ENCODE measurements at regions not wholly inside any gene's neighbourhood (a gene's known extent, or its start where the extent isn't known, plus 50 kb on each side); places are given as distances from the start of the nearest gene placed in this dataset.
A peak's percentile ranks its signal among the peaks of the same experiment; 100 is the strongest.
"Not testable (repeated sequence)": the region's sequence is repeated elsewhere in the genome, so short reads cannot be mapped to it uniquely, and the experiment has no call there.

- no peak for DNase-seq
These were observed 157.2 kb upstream of the RREB1 start for GRCh38 chr6:6950373-6951145.

- no peak for DNase-seq
These were observed 156.4 kb upstream of the RREB1 start for GRCh38 chr6:6951355-6951754.

GRCh38 chr6:6952484-6952883 lies 155.3 kb upstream of the RREB1 start:
- DNase-seq = no peak

GRCh38 chr6:6952927-6953326 lies 154.8 kb upstream of the RREB1 start:
- not testable (repeated sequence) for DNase-seq

GRCh38 chr6:6960571-6961251 lies 147.1 kb upstream of the RREB1 start:
- peak in 1 of 3 experiments; percentile 6 for DNase-seq

DNA sequence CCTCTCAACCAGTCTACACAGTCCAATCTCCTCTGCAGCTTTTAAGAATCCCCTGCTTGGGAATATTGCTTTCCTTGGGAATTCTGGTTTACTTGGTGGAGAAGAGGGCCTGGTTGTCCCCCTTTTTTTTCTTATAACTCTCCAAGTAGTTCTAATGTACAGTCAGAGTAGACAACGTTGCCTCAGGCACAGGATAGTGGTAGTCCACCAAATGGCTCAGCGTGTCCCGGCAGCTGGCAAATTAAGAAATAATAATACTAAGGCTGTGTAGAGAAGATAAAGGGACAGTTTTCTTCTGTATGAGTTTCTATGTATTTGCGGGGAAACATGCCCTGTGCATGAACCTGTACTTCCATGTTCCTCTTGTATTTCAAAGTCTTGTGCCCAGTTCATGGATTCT lies 145.7 kb upstream of the RREB1 start:
- no peak for DNase-seq

- no peak for DNase-seq
These were observed 145.1 kb upstream of the RREB1 start for GRCh38 chr6:6962699-6963098.

DNA sequence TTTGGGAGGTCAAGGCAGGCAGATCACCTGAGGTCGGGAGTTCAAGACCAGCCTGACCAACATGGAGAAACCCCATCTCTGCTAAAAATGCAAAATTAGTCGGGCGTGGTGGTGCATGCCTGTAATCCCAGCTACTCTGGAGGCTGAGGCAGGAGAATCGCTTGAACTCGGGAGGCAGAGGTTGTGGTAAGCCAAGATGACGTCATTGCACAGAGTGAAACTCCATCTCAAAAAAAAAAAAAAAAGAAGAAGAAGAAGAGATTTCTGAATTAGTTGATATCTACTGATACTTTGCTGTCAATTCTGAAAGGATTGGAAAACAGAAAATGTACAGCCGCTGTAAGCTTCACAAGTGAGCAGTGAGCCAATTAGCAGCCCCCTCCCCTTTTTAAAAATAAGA lies 144.4 kb upstream of the RREB1 start:
- DNase-seq = not testable (repeated sequence)

- no peak for DNase-seq
These were observed 143.1 kb upstream of the RREB1 start for GRCh38 chr6:6964675-6965074.

DNA sequence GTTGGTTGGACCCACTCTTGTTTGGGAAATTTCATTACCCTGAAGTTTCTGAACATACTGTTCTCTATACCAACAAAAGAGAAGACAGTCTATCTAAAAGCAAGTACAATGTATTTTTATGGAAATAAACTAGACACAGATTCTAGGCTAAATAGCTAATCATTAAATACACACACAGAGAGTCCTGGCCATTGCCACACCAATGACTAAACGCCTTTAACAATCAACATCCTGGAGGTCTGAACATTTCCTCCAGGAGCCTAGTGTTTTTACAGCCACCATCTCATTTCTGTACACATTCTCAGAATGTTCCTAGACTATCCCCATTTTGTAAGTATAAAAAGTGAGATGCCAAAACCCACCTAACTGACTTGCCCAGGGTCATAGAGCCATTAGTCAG lies 141.6 kb upstream of the RREB1 start:
- no peak for DNase-seq

- no peak for DNase-seq
These were observed 141.2 kb upstream of the RREB1 start for GRCh38 chr6:6966569-6966968.

- no peak for DNase-seq
These were observed 139.4 kb upstream of the RREB1 start for GRCh38 chr6:6968357-6968730.

DNA sequence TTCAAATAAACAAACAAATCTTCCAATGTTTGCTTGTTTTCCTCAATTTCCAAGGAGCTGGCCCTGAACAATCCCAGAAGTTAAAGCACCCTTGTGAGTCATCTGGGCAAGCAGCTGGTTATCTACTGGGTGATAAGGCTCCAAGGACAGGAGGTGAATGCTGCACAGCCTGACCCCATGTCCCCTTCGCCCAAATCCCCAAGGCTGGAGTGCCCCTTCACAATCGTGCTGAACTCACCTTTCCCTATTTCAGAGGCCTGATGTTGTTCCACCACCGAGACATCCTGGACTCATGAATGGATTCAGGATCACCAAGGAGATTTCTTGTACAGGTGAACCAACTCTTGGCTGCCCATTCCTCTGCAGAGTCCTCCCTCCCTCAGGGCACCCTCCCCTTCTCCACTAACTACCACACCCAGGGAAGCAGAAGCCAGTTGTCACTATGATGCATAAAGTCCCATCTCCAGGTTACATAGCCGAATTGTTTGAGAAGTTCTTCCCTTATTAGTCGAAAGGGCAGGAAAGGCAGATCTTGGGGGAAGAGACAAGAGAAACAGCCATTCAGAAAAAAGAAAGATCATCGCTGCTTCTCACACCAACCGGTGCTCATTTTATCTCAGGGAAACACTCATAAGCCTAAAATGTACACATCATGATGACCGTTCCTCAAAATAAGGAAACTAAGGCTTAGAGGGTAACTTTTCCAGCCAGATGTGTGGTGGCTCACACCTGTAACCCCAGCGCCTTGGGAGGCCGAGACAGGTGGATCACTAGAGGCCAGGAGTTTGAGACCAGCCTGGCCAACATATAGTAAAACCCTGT lies 138.8 kb upstream of the RREB1 start:
- DNase-seq = no peak

- DNase-seq = peak; percentile 19 to 70 (median 27)
These were observed 138.0 kb upstream of the RREB1 start for GRCh38 chr6:6969761-6970223.

GRCh38 chr6:6970851-6971250 lies 136.9 kb upstream of the RREB1 start:
- no peak for DNase-seq

GRCh38 chr6:6971369-6971768 lies 136.4 kb upstream of the RREB1 start:
- no peak for DNase-seq

DNA sequence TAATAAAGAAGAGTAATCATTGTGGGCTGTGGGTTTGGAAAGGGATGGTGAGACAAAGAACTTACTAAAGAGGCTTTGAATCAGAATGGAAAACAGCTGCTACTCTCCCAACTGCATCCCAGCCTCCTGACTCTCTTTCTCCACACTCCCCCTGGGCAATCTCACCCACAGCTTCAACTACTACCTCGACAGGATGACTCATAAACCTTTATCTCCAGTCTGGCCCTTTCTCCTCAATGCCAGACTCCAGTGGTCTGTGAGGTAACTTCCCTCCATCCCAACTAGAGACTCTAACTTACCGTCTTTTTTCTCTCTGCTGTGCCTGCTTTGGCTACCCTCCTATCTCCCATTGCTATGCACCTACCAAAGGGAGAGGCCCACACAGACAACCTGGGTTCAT lies 135.3 kb upstream of the RREB1 start:
- no peak for DNase-seq

DNA sequence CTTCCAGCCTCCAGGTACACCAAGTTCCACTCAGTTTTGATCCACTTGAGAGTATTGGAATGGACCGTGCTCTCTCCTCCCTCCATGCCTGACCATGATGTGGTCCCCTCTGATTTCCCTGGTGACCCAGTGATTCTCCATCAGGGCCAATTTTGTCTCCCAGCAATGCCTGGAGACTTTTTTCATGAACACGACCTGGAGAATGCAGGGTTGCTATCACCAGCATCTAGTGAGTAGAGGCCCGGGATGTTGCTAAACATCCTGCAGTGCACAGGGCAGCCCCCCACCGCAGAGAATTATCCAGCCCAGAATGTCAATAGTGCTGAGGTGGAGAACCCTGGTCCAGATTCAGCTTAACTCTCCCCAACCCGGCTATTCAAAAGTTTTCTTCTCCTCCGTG lies 134.0 kb upstream of the RREB1 start:
- no peak for DNase-seq

GRCh38 chr6:6975459-6976111 lies 132.2 kb upstream of the RREB1 start:
- DNase-seq = peak in 1 of 3 experiments; percentile 40

GRCh38 chr6:6976193-6976592 lies 131.6 kb upstream of the RREB1 start:
- DNase-seq = no peak

GRCh38 chr6:6978731-6979130 lies 129.0 kb upstream of the RREB1 start:
- DNase-seq = no peak

DNA sequence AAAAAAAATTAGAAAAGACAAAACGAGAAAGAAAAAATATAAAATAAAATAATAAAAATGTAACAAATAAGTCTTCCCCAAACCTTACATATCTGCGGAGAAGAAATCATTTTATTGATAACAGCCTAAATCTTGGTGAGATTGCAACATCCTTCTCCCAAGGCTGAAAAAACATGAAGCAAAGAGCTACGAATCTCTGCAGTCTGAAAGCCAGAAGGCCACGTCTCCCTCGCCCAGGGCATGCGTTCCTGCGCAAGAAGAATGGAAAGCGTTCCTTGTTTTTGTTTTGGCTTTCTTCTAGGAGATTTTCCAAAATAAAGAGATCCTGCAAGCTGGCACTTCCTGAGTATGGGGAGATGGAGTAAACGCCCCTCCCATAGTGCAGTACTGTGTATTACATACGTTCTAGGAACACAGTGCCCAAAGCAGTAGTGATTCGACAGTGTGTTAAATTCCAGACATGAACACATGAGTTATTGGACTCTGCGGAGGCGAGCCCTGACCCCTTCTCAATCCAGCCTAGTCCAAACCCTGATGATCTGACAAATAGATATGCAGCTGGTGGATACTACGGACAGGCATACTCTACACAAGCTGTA lies 126.7 kb upstream of the RREB1 start:
- no peak for DNase-seq
